Stomach (tissue), 8 donors: ENCODE measurements at regions not wholly inside any gene's neighbourhood (a gene's known extent, or its start where the extent isn't known, plus 50 kb on each side); places are given as distances from the start of the nearest gene placed in this dataset.

Experiments
- DNase-seq, 2 donors: peaks; one replicate each; pipeline versions ENCODE4 v3.0.0 to v3.0.0-alpha.2; 2013 to 2019
- H3K27ac ChIP-seq, 5 donors: fragments of 200-600 bp in 4 of 5; sonication (generic) in 4 of 5; one replicate each; pipeline ENCODE4 v1.5.1; 2013 to 2019; ENCODE audit warnings: mild to moderate bottlenecking in 1 of 5, moderate library complexity in 1 of 5
- H3K27me3 ChIP-seq, 3 donors: fragments of 200-600 bp; sonication (generic); one replicate each; pipeline ENCODE4 v1.5.1; 2017 to 2019; ENCODE audit warnings: mixed run types in 1 of 3
- H3K36me3 ChIP-seq, 4 donors: fragments of 200-600 bp; sonication (generic); 1 replicate in 3 of 4; 2 replicates in 1 of 4; pipeline ENCODE4 v1.5.1; 2016 to 2019
- H3K4me1 ChIP-seq, 4 donors: fragments of 200-600 bp; sonication (generic); one replicate each; pipeline ENCODE4 v1.5.1; 2016 to 2019
- H3K4me3 ChIP-seq, 4 donors: fragments of 200-600 bp; sonication (generic) in 3 of 4; one replicate each; pipeline ENCODE4 v1.5.1; 2016 to 2019; ENCODE audit warnings: mild to moderate bottlenecking in 1 of 4
- H3K9me3 ChIP-seq, 4 donors: fragments of 200-600 bp; sonication (generic); one replicate each; pipeline ENCODE4 v1.5.1; 2016 to 2019
- EP300 ChIP-seq: sonication (generic); formaldehyde crosslinking; IDR thresholded peaks from one replicate; pipeline ENCODE4 v1.6.1; 2017; ENCODE audit warnings: antibody characterized with exemption
- POLR2A ChIP-seq, 4 donors: fragments of 450-650 bp; IDR thresholded peaks; one replicate each; pipeline ENCODE4 v1.6.1; 2016; ENCODE audit warnings: antibody characterized with exemption in 4 of 4, control low read depth in 2 of 4, mild to moderate bottlenecking in 1 of 4, moderate library complexity in 1 of 4
- POLR2AphosphoS5 ChIP-seq, 3 donors: sonication (generic); formaldehyde crosslinking; IDR thresholded peaks; one replicate each; pipeline ENCODE4 v1.6.1; 2016; ENCODE audit warnings: antibody characterized with exemption in 3 of 3
- WGBS, 5 donors: extraction: QIAGEN DNeasy Blood & Tissue Kit in 3 of 5; methylation state at CpG; one replicate each; pipeline versions ENCODE4 v1.1.5 to v1.1.7; 2013 to 2018; 5-methylcytosine and 5-hydroxymethylcytosine counted together
- intact Hi-C: fragments of 100-400 bp; cut with DNase I; formaldehyde crosslinking; loops from one replicate; pipeline ENCODE4 v1.15.1; 2023; ENCODE audit warnings: low total_unique reads
- TF ChIP-seq, protein P1 (sequence below), 7 experiments: fragments of 450-650 bp in 4 of 7; fragments of 200-600 bp in 3 of 7; sonication (generic) in 3 of 7; IDR thresholded peaks; one replicate each; pipeline ENCODE4 v1.5.1; 2016 to 2019; ENCODE audit warnings: antibody characterized with exemption in 7 of 7, control low read depth in 2 of 7, mild to moderate bottlenecking in 1 of 7
- donor health status: healthy with polysubstance abuse.
- donor health status: Bipolar disorder and iron deficiency.
- donor health status: healthy.

DNA sequence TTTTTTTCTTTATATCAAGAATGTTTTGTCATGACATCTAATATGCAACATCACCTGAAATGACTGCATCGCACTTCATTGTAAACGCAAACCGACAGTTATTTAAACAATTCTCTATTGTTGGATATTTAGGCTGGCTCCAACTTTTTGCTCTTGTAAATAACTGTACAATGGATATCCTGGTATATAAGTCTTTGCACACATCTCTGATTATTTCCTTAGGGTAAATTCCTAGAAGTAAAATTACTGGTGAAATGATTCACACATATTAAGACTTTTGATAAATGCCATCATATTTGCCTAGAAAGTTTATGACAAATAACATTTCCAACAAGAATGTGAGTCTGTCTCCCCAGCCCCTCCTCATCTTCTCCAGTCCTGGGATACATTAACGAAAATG is 154.7 kb downstream of the TFAP2C start:
- Histone ChIP-seq H3K4me1 (peaks cover 0 to 8% (median 4%) of the 10 kb centered on the region in 4 donors), H3K4me3 (no peak overlapping the region), H3K27me3 (peaks cover 0 to 55% (median 11%) of the 10 kb centered on the region in 3 donors), H3K27ac (no peak overlapping the region), H3K36me3 (no peaks in the 10 kb centered on the region), H3K9me3 (no peaks in the 10 kb centered on the region)
- TF ChIP-seq POLR2A (IDR thresholded peaks at IDR 0.05) (no peak), EP300 (no peak), POLR2AphosphoS5 (IDR thresholded peaks at IDR 0.05) (no peak)
- TF ChIP-seq, protein P1, sequence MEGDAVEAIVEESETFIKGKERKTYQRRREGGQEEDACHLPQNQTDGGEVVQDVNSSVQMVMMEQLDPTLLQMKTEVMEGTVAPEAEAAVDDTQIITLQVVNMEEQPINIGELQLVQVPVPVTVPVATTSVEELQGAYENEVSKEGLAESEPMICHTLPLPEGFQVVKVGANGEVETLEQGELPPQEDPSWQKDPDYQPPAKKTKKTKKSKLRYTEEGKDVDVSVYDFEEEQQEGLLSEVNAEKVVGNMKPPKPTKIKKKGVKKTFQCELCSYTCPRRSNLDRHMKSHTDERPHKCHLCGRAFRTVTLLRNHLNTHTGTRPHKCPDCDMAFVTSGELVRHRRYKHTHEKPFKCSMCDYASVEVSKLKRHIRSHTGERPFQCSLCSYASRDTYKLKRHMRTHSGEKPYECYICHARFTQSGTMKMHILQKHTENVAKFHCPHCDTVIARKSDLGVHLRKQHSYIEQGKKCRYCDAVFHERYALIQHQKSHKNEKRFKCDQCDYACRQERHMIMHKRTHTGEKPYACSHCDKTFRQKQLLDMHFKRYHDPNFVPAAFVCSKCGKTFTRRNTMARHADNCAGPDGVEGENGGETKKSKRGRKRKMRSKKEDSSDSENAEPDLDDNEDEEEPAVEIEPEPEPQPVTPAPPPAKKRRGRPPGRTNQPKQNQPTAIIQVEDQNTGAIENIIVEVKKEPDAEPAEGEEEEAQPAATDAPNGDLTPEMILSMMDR (IDR thresholded peaks at IDR 0.05): no peak
- no peak for DNase-seq
- intact Hi-C loops: no loop called here
- 67 to 74% (median 69%) methylated on average over 4 of the region's 4 CpGs for WGBS, 5 donors

DNA sequence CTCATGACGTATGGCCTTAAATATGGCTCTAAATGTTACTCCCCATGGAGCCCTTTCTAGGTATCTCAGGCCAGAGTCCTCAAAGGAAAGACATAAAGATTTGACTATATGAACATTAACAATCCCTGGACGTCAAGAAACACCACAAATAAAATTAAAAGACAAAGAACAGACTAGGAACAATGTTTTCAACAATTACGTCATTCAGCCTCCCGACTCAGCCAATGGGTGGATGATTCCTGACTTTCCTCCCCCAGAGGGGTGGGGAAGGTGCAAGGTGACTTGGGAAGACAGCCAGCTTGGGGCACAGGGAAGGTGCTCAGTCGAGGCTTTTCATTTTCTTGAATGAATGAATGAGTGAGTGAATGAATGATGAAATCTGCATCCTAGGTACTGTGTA is 157.4 kb downstream of the TFAP2C start:
- DNase-seq: no peak
- no peaks in the 10 kb centered on the region for H3K9me3 ChIP-seq
- H3K4me3 ChIP-seq: no peak overlapping the region
- H3K4me1 ChIP-seq: peaks cover 0 to 8% (median 4%) of the 10 kb centered on the region in 4 donors
- intact Hi-C loops: no loop called here
- TF ChIP-seq POLR2A (IDR thresholded peaks at IDR 0.05) (no peak), EP300 (no peak), POLR2AphosphoS5 (IDR thresholded peaks at IDR 0.05) (no peak)
- TF ChIP-seq, protein P1 (IDR thresholded peaks at IDR 0.05): no peak
- H3K27ac ChIP-seq: no peak overlapping the region
- no peaks in the 10 kb centered on the region for H3K36me3 ChIP-seq
- WGBS, 5 donors: 67 to 74% (median 71%) methylated on average over 5 of the region's 5 CpGs
- H3K27me3 ChIP-seq: peaks cover 0 to 28% (median 0%) of the 10 kb centered on the region in 3 donors

DNA sequence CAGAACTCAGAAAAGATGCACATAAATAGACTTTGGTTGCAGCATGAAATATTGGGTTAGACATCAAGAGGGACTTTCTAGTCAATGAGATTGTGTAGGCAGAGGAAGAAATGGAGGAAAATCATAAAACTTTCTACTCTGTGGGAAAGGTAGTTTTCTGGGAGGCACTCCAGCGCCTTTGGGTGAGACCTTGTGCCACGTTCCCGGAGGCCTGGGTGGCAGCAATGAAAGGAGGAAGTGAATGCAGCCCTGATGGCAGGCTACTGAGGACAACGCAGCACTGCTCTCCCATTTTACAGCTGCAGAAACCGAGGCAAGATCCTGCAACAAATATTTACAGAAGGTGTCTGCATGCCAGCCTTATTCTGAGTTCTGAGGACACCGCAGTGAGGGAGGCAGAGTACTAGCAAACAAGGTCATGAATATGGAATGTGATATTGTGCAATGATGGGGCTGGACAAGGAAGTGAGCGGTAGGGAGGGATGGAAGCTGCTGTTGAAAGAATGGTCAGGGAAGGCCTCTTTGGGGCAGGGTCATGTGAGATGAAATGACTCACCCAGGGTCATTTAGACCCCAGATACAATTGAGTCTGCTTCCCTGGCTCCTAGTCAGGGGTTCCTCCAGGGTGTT is 159.1 kb downstream of the TFAP2C start:
- Histone ChIP-seq H3K4me3 (no peak overlapping the region), H3K27ac (no peak overlapping the region), H3K27me3 (peaks cover 0 to 27% (median 0%) of the 10 kb centered on the region in 3 donors), H3K4me1 (peaks cover 0 to 8% (median 4%) of the 10 kb centered on the region in 4 donors), H3K36me3 (no peaks in the 10 kb centered on the region), H3K9me3 (no peaks in the 10 kb centered on the region)
- intact Hi-C loops: no loop called here
- TF ChIP-seq EP300: no peak
- no peak for TF ChIP-seq POLR2A (IDR thresholded peaks at IDR 0.05)
- TF ChIP-seq, protein P1 (IDR thresholded peaks at IDR 0.05): no peak
- TF ChIP-seq POLR2AphosphoS5 (IDR thresholded peaks at IDR 0.05): peak in 1 of 3 donors; percentile 41
- DNase-seq: peak in 1 of 2 donors; percentile 49
- 70 to 75% (median 73%) methylated on average over 7 of the region's 7 CpGs for WGBS, 5 donors

DNA sequence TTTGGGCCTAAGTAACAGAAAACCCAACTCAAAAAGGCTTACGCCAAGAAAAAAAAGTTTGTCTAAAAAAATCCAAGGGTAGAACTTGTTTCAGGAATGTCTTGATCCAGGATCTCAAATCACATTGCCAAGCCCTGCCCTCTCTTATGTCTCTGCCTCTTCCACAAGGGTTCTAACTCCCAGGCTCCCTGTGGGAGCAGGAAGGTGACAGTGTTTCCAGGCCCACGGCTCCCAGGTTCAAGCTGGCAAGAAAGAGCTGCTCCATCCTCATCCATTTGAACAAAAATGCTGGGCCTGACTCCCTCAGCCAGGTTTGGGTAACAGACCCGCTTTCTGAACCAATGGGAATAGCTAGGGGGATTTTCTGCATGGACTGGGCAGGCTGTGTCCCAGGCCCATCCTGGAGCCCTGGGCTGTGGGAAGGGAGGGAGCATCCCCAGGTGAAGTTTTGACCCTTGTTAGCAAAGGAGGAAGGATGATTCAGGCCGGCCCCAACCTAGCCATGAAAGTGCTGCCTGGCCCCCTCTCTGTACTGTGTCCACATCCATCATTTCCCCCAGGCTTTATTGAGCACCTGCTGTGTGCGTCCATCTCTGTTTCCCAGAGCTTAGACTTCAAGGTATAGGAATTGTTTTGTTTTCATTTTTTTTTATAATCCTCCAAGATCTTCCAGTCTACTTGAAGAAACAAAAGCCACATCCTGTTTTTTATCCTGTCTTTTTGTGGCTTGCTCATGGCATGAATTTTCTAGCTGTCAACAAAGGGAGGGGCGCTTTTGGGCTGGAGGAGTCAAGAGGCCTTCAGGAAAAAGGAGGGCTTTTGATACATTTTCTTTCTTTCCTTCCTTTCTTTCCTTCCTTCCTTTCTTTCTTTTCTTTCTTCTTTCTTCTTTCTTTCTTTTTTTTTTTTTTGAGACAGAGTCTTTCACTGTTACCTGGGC is 159.8 kb downstream of the TFAP2C start:
- no peak overlapping the region for H3K27ac ChIP-seq
- intact Hi-C loops: no loop called here
- 79 to 89% (median 82%) methylated on average over 6 of the region's 6 CpGs for WGBS, 5 donors

More for the DNA sequence above, 159.8 kb downstream of the TFAP2C start:
- TF ChIP-seq POLR2A (IDR thresholded peaks at IDR 0.05): no peak
- no peak for TF ChIP-seq POLR2AphosphoS5 (IDR thresholded peaks at IDR 0.05)
- TF ChIP-seq, protein P1 (IDR thresholded peaks at IDR 0.05): no peak
- TF ChIP-seq EP300: no peak
- H3K36me3 ChIP-seq: no peaks in the 10 kb centered on the region
- H3K4me3 ChIP-seq: no peak overlapping the region
- no peak for DNase-seq
- H3K27me3 ChIP-seq: peaks cover 0 to 29% (median 4%) of the 10 kb centered on the region in 3 donors
- peaks cover 0 to 8% (median 4%) of the 10 kb centered on the region in 4 donors for H3K4me1 ChIP-seq
- H3K9me3 ChIP-seq: no peaks in the 10 kb centered on the region
